OCI-LY3 (cell line): ENCODE measurements at regions not wholly inside any gene's neighbourhood (a gene's known extent, or its start where the extent isn't known, plus 50 kb on each side); places are given as distances from the start of the nearest gene placed in this dataset.

ENCODE experiments used
- CTCF ChIP-seq: fragments of 200-600, 300-600 bp; sonication (generic); IDR thresholded peaks from 2 replicates; pipeline ENCODE4 v1.5.1; 2014; ENCODE audit warnings: antibody characterized with exemption, low read length, low read depth
- EZH2phosphoT487 ChIP-seq: fragments of 200-600 bp; shearing (Covaris generic); IDR thresholded peaks from 2 replicates; pipeline ENCODE4 v1.6.1; 2018; ENCODE audit warnings: antibody characterized with exemption, mixed run types, low read depth

GRCh38 chrX:45952030-45952429, 593.2 kb downstream of the ZNF674 start:
- TF ChIP-seq CTCF (no peak), EZH2phosphoT487 (no peak)
